GM18909 (cell line): ENCODE measurements at regions not wholly inside any gene's neighbourhood (a gene's known extent, or its start where the extent isn't known, plus 50 kb on each side); places are given as distances from the start of the nearest gene placed in this dataset.

Experiments
- ATAC-seq: cut with Tn5 transposase; IDR thresholded peaks from one replicate; pipeline ENCODE4 v1.9.1; 2021; ENCODE audit warnings: mild to moderate bottlenecking; ENCODE audit not compliant: unreplicated experiment, poor library complexity

GRCh38 chr9:90433398-90433941 is 209.2 kb downstream of the DIRAS2 start:
- no peak for ATAC-seq

GRCh38 chr9:90441814-90442213 is 200.8 kb downstream of the DIRAS2 start:
- ATAC-seq: no peak

DNA sequence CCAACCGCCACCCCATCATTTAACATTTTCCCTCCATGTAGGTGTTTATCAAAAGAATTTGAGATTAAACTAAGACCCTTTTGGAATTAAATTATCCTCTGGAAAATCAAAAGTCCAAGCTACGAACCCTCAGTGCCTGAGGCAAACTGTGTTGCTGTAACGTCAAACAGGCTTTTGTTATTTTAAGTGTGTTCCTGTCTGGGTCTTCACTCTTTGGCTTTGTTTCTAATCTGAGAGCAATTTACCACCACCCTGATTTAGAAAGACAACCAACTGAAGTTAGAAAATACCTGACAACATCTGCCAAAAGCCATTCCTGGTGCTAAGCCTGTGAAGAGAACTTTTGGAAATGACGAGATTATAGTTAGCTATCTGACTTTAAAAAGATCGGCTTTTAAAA is 199.9 kb downstream of the DIRAS2 start:
- no peak for ATAC-seq

- ATAC-seq: no peak
Measured at GRCh38 chr9:90444609-90445204, 197.9 kb downstream of the DIRAS2 start.

GRCh38 chr9:90445391-90445790 is 197.2 kb downstream of the DIRAS2 start:
- ATAC-seq: no peak

DNA sequence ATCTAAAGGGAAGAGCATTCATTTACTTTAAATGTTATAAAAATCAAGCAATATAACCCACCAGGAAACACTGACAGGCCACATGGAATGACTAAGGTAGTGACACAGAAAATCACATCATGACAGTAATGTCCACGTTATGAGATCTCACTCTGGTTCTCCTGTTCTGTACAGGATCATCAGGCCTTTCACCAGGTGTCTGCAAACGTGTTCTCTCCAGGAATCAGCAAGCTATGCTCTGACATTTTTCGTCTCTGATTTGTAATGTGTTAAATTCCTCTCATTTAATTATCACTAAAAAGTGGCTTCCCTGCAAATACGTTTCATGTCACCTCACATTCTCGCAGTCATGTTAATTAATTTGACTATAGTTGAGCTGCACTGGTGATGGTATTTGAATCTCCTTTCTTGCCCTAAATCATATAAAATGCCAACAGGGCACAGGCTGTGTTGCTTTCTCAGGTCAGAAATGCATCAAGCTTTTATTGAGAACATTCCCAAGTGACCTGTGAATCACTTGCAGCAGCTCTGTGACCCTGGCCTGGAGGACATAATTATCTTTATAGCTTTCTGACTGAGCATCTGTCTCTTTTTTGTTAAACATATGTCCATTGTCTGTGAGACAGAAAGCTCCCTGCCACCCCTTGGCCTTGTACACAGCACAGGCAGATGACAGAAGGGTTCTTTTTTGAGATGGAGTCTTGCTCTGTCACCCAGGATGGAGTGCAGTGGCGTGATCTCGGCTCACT is 196.2 kb downstream of the DIRAS2 start:
- no peak for ATAC-seq

DNA sequence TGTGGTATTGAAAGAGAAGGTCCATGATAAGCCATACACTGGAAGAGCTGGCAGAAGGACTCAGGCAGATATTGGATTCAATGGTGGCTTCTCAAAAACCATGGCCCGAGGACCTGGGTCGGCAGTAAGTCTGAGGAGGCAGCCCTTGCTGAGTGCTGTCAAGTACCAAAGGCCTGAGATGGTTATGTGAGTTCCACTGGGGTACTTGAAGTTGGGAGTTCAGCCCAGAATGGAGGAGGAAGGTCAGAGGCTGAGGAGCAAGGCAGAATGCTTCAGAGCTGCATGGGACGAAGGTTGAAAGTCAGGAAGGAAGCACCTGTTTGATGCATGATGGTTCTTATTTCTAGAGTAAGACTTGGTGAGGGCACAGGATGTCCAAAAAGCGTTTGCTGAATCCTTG is 194.9 kb downstream of the DIRAS2 start:
- no peak for ATAC-seq

- no peak for ATAC-seq
Measured at GRCh38 chr9:90449213-90449925, 193.3 kb downstream of the DIRAS2 start.

DNA sequence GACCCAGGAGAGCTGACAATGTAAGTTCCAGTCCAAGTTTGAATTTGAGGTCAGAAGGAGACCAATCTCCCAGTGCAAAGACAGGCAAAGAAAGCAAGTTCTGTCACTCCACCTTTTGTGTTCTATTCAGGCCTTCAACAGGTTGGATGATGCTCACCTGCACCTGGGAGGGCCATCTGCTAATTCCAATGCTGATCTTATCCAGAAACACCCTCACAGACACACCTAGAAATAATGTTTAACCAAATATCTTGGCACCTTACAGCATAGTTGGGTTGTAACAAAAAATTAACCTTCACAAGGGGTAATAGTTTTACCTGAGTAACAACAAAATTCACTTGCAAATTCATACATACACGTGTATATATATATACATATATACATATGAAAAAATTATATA is 190.8 kb downstream of the DIRAS2 start:
- ATAC-seq: no peak

DNA sequence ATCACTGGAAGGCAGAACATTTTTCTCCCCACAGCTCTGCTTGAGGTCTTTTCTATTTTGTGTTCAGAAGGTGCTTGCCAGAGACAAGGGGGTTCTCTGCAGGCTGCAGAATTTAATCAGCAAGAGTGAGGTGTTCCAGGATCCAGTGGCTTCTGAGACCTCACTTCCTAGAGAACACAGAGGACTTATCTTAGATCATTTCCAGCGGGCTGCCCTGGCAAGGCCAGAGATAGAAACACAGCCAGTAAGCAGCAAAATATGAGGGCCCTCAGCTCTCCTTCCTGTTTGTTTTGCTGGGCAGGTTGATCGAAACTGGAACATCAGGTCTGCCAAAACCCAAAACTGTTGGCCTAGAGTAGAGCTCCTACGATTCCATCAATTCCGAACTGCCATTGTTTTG is 187.3 kb downstream of the DIRAS2 start:
- ATAC-seq: no peak

DNA sequence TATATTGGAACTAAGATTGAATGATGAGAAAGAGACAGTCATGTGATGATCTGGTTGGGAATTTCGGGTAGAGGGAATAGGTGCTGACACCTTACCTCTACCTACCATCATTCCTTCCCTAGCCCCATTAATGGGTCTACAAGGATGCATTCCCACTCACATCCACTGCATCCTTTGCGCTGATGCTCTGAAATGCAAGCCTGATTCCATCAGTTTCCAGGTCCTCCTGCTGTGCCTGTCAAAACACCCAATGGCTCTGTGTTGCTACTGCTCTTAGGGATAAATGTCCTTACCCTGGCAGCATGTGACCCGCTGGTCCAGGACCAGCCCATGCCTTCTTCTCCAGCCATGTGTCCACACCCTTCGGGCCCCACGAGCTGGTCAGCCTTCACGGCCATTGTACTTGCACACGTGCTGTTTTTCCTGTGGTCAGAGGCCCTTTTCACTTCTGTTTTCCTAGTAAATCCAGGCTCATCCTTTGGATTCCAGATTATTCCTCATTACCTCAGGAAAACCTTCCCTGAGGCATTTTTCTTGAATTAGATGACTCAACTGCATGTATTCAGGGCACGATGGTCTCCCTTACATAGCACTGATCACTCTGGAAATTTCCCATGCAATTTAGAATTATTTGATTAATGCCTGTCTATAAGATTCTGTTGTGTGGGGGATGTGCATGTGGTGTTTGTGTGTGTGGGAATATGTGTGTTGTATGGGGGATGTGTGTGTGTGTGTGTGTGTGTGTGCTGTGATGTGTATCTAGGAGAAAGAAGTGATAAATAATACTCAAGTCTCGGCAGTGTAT is 185.0 kb downstream of the DIRAS2 start:
- ATAC-seq: no peak

GRCh38 chr9:90458485-90458884 is 184.1 kb downstream of the DIRAS2 start:
- no peak for ATAC-seq

GRCh38 chr9:90459321-90459720 is 183.3 kb downstream of the DIRAS2 start:
- ATAC-seq: peak; percentile 71

DNA sequence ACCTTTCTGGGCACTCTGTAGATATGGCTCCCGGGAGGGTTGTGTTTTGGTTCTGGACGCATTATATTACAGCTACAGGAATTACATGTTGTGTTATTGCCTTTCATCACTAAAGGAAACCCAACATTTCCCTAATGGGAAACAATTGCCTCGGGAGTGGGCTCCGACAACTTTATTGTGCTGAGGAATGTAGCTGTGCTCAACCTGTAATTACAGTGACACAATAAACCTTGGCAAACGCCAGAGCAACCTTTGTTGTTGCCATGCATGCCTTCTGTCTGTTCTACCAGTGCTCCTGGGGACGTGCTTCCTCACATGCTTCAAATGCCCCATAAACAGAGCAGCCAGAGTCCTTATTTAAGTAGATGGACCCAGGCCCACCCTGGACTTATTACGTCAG is 182.4 kb downstream of the DIRAS2 start:
- ATAC-seq: no peak

GRCh38 chr9:90464978-90465377 is 177.6 kb downstream of the DIRAS2 start:
- ATAC-seq: no peak

GRCh38 chr9:90466441-90466840 is 176.2 kb downstream of the DIRAS2 start:
- ATAC-seq: no peak

- ATAC-seq: no peak
Measured at GRCh38 chr9:90469435-90469834, 173.2 kb downstream of the DIRAS2 start.

- no peak for ATAC-seq
Measured at GRCh38 chr9:90469865-90470387, 172.7 kb downstream of the DIRAS2 start.

GRCh38 chr9:90476058-90476457 is 166.6 kb downstream of the DIRAS2 start:
- no peak for ATAC-seq

GRCh38 chr9:90477535-90477934 is 165.1 kb downstream of the DIRAS2 start:
- no peak for ATAC-seq
